SKM-1 (cell line): ENCODE measurements at regions not wholly inside any gene's neighbourhood (a gene's known extent, or its start where the extent isn't known, plus 50 kb on each side); places are given as distances from the start of the nearest gene placed in this dataset.
"Not testable (repeated sequence)": the region's sequence is repeated elsewhere in the genome, so short reads cannot be mapped to it uniquely, and the experiment has no call there.

Source experiments
- DNase-seq: peaks from one replicate; lab custom pipeline; 2025; ENCODE audit not compliant: unreplicated experiment; lab: John Stamatoyannopoulos, UW

DNA sequence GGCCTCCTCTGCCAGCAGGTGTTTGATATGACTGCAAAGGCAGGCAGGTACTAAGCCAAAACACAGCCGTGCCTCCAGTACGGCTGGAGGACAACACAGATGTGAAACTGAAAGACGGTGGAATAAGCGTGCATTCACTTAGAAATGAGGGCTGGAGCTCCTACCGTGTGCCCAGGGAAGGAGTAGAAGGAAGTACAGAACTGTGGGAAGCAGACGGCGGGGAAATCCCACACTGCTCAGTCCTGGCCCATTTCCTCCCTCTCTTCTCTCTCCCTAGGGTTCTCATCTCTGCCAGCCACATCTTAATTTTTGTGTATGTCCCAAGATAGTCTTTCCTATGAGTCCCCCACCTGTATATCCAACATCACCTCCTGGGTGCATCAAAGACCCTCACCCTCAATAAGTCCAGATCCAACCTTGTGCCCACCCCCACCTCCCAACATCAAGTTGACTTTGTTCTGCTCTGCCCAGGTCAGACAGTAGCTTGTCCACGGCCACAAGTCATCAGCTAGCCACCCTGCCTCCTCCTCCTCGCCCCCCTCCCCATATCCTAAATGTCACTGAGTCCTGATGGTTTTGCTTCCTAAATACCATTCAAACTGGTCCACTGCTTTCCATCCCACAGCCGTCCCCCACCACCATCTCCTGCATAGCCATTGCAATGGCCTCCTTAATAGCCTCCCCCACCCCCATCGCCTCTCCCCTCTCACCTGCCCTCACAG lies 77.1 kb upstream of the RPL38 start:
- DNase-seq, result no peak

DNA sequence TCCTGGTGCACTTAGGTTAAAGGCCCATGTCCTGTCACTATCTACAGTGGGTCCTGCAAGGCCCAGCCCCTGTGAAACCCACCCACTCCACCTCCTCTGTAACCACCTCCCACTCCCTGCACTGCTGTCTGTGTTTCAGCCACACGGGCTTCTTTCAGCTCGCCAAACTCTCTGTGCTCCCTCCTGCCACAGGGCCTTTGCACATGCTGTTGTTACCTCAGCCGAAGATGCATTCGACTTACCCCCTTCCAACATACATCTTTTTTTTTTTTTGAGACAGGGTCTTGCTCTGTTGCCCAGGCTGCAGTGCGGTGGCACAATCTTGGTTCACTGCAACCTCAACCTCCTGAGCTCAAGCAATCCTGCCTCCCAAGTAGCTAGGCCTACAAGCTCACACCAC lies 76.5 kb upstream of the RPL38 start:
- DNase-seq, result no peak

- no peak for DNase-seq
These were observed 74.8 kb upstream of the RPL38 start for GRCh38 chr17:74128456-74129211.

DNA sequence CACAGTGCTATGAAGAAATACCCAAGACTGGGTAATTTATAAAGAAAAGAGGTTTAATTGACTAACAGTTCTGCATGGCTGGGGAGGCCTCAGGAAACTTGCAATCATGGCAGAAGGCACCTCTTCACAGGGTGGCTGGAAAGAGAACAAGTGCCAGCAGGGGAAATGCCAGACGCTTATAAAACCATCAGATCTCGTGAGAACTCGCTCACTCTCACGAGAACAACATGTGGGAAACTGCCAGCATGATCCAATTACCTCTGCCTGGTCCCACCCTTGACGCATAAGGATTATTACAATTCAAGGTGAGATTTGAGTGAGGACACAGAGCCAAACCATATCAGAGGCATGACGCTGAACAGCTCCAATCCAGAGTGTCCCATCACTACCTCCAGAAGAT lies 73.7 kb upstream of the RPL38 start:
- not testable (repeated sequence) for DNase-seq

DNA sequence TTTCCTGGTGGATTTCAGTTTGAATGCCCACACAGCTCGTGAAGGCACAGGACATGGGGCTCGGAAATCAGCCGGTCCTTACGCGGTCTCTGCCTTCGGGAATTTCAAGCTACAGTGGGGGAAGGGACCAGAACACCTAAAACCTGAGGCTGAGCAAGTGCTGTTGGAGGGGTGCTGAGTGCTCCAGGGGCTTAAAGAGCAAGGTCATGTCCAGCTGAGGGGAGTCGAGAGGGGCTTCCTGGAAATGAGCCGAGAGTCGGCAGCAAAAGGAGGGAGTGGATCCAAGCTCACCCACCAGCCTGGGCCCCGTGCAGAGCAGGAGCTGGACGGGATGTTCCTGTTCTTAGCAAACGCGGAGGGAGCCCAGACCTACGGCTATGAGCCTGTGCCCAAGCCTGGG lies 73.2 kb upstream of the RPL38 start:
- DNase-seq, result no peak

GRCh38 chr17:74130841-74131240 lies 72.6 kb upstream of the RPL38 start:
- DNase-seq, result no peak

- no peak for DNase-seq
These were observed 71.1 kb upstream of the RPL38 start for GRCh38 chr17:74132354-74132753.

DNA sequence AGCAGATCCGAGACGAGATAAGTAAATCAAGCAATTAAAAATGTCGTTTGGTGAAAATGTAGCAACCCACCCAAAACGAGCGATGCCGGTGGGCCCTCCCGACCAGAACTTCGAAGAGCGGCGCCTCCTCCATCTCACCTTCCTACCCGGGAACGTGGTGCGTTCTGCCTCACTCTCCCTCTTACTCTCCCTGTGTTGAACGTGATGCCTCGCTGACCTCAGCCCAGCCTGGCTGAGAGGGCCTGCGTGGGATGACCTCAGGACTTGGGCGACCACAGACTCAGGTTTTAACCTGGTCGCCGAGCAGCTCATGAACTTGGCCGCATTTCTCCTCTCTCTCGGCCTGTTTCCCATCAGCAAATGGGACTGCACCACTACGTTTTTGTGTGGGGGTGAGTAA lies 69.7 kb upstream of the RPL38 start:
- DNase-seq, result no peak

- not testable (repeated sequence) for DNase-seq
These were observed 69.2 kb upstream of the RPL38 start for GRCh38 chr17:74134234-74134633.

DNA sequence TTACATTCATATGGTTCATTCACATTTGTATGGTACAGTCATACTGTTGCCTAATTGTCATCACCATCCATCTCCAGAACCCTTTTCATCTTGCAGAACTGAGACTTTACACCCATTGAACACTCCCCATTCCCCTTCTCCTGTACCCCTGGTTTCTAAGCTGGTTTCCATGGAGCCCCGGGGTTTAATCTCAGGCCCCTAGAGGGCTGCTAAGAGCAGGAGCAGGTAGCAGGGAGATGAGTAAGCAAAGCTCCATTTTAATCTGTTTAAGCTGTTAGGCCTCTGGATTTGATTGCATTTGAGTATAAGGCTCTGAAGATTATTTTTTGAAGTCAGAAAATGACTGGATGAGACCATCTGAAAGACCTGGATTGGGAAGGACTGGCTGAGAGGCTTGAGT lies 68.5 kb upstream of the RPL38 start:
- no peak for DNase-seq

DNA sequence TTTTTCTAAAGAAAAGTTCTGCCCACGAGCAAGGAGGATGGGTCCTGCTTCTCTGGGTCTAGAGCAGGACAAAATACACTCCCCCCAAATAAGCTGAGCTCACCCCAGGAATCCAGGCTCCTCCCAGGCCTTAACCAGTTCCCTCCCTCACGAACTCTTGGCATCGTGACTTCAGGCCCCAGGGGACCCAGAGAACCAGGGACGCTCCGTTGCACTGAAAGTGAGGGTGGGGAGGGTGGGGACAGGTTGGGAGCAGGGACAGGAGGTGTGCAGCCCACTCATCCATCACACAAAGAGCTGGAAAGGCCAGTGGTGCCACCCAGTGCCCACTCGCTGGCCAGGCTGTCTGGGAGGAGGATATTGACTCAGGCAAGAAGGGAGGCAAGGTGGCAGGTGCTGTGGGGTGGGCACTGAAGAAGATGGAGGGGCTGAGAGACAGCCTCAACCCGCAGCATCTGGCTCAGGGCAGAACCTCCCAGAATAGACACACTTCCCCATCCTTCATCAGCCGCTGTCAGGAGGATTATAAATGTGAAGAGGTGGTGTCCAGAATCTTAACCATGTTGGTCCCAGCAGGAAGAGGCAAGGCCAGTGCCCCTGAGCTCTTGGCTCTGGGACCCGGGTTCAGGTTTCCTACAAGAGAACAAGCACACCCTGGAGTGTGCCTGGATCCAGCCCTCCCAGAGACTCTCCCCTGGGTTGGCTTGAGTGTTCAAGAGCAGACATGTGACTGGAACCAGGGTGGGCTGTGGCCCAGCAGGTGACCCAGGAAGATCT lies 67.9 kb upstream of the RPL38 start:
- no peak for DNase-seq

DNA sequence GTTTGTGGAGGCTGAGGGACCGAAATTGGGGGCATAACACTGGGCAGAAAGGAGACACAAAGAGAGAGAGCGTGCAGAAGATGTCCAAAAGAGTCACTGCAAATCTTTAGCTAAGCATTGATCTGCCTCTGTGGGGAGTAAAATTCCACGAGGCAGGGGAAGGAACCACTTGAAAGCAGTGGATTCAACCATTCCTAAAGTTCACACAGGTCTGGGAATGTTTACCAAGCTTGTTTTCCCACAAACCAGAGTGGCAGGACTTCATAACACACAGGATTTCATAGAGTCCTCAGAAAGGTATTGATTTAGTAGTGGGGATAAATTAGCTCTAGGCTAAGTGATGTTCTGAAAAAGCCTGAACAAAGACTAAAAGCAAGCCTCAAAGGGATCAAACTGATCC lies 66.1 kb upstream of the RPL38 start:
- no peak for DNase-seq

DNA sequence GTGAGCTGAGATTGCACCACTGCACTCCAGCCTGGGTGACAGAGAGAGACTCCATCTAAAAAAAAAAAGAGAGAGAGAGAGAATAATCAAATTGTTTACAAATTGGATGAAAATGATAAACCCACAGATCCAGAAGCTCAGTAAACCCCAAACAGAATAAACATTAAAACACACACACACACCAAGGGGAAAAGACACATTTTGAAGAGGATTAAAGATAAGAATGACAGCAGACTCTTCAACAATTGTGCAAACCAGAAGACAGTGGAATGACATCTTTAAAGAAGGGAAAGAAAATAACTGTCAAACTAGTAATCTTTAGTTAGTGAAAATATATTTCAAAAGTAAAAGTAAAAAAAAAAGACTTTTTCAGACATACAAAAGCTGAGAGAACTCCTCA lies 64.4 kb upstream of the RPL38 start:
- no peak for DNase-seq

- no peak for DNase-seq
These were observed 63.2 kb upstream of the RPL38 start for GRCh38 chr17:74140282-74140681.

- DNase-seq, result no peak
These were observed 61.9 kb upstream of the RPL38 start for GRCh38 chr17:74141612-74142011.

DNA sequence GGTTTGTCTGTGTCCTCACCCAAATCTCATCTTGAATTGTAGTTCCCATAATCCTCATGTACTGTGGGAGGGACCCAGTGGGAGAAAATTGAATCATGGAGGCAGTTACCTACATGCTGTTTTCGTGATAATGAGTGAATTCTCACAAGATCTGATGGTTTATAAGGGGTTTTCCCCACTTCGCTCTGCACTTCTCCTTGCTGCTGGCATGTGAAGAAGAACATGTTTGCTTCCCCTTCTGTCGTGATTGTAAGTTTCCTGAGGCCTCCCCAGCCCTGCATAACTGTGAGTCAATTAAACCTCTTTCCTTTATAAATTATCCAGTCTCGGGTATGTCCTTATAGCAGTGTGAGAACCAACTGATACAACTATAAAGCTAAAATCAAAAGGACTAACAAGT lies 60.2 kb upstream of the RPL38 start:
- DNase-seq, result not testable (repeated sequence)

DNA sequence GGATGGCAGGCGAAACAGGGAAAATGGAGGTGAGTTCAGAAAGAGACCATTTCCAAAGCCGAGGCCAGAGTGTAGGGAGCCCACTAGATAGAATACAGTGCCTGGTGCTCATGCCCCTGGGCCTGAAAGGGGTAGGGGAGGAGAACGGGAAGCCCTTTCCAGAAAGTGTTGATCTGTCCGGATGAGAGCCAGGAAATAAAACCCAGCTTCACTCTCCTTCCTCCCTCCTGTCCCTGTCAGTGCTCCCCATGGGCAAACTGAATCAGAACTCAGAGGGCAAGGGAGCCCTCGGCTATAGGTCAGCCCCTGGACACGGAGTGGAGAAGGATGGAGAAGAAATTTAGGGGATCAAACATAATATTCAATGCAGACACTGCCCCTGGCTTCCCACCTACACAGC lies 57.7 kb upstream of the RPL38 start:
- no peak for DNase-seq

DNA sequence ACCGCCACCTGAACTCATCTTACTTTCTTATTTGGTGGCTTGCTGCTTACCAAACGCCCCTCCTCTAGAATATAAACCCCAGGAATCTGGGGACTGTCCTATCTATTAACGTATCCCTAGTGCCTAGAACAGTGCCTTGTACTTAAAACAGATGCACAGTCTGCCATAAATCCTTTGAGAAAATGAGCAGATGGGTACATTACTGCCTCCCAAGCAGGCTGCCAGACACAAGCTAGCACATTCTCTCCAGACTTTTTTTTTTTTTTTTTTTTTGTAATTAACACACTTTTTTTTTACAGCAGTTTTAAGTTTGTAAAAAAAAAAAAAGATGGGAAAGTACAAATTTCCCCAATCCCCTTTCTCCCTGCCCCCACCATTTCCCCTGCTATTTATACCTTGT lies 57.3 kb upstream of the RPL38 start:
- DNase-seq, result no peak

- no peak for DNase-seq
These were observed 56.2 kb upstream of the RPL38 start for GRCh38 chr17:74147056-74147835.

DNA sequence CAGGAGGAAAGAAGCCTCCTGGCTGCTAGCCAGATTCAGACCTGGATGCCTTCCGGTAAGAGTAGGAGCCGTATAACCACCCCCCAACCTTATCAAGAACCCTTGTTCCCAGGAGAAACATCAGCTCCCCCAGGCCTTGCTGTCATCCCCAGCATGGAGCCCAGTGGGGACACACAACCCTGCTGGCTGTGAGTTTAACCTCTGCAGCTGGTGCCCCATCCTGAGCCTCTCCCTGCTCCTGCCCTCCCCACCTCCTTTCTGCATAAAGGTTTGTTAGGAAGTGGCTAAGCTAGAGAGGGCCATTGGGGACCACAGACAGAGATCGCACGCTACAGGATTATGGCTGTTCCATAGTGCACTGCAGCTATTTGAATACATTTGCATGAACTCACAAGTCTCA lies 55.5 kb upstream of the RPL38 start:
- no peak for DNase-seq

- DNase-seq, result no peak
These were observed 55.0 kb upstream of the RPL38 start for GRCh38 chr17:74148446-74148845.
